ENCODE measurements at regions not wholly inside any gene's neighbourhood (a gene's known extent, or its start where the extent isn't known, plus 50 kb on each side); places are given as distances from the start of the nearest gene placed in this dataset.

GRCh38 chr6:167508919-167509852 lies 184.3 kb downstream of the TTLL2 start:
- no peaks in the 10 kb centered on the region for H4K20me1 ChIP-seq (ENCODE audit: insufficient read depth, low read length)
- no peak overlapping the region for H3K9ac ChIP-seq (ENCODE audit: insufficient read depth, low read depth, low read length)
- 0 out of 2 replicates have a peak, but pooled peaks have one; percentile 63 for TF ChIP-seq IKZF1 (IDR thresholded peaks at IDR 0.05)
- 0 out of 2 replicates have a peak, but pooled peaks have one; percentile 18 for TF ChIP-seq NONO (IDR thresholded peaks at IDR 0.05)
- no peak for TF ChIP-seq NONO (CRISPR knock-in tag; conservative IDR thresholded peaks at IDR 0.05)
- TF ChIP-seq ATM (IDR thresholded peaks at IDR 0.05; ENCODE audit: borderline replicate concordance): peak; percentile 23; the same call in 1 of the 2 replicates
- no peak for TF ChIP-seq MLX (CRISPR knock-in tag; IDR thresholded peaks at IDR 0.05)
- no peak for TF ChIP-seq PATZ1 (CRISPR knock-in tag; IDR thresholded peaks at IDR 0.05)
- peak; percentile 53 for TF ChIP-seq PCBP2 (optimal IDR thresholded peaks at IDR 0.05; ENCODE audit: low read depth, low read length, poor library complexity, severe bottlenecking)
- TF ChIP-seq ZKSCAN5 (CRISPR knock-in tag; IDR thresholded peaks at IDR 0.05): peak; percentile 90
- intact Hi-C loops (cut with micrococcal nuclease; ENCODE audit: unreplicated experiment): no loop called here
- POLR2A ChIA-PET: no interaction called here
- H3K79me2 ChIP-seq (ENCODE audit: insufficient read depth, low read length): no peaks in the 10 kb centered on the region
- in situ Hi-C loops (cut with HindIII; ENCODE audit: extremely low pct_ligation_motif_present, low pct_unique_long_range_greater_than_20kb): no loop called here
- no peak overlapping the region for H3K4me2 ChIP-seq (ENCODE audit: low read depth, low read length)
- peaks cover 45% of the 10 kb centered on the region for H3K4me1 ChIP-seq (ENCODE audit: insufficient read depth, low read length)
- WGBS (ENCODE audit: low lambda C conversion rate): 71% methylated on average over 29 of the region's 29 CpGs
- peaks cover 2 to 3% of the 10 kb centered on the region in 2 experiments; a peak in 2 of 5 replicates for H3K27me3 ChIP-seq (ENCODE audit: control insufficient read depth in 1 of 2, insufficient read depth in 2 of 2, low read length in 2 of 2)
- DNase-seq (ENCODE audit: low spot score) (no peak), FAIRE-seq (no peak), ATAC-seq (no peak)
- H2AFZ ChIP-seq (ENCODE audit: low read length): no peak overlapping the region
- CTCF ChIA-PET (ENCODE audit: low intra/inter-chr PET ratio, low total read pairs): no interaction called here
- no peaks in the 10 kb centered on the region for H3K36me3 ChIP-seq (replicated peaks in 1 of 2; ENCODE audit: control insufficient read depth in 1 of 2, insufficient read depth in 2 of 2, low read length in 2 of 2)
- no TSS peak for BruUV-seq (replicated peaks)
- H3K27ac ChIP-seq (ENCODE audit: extremely low read length, insufficient read depth, low read length): no peak overlapping the region
- H3K9me3 ChIP-seq (ENCODE audit: low read length): no peaks in the 10 kb centered on the region
- no peak overlapping the region for H3K4me3 ChIP-seq (replicated peaks in 1 of 3; ENCODE audit: insufficient read depth in 1 of 3, low read depth in 2 of 3, low read length in 3 of 3)
